SU-DHL-6 (cell line): ENCODE measurements at regions not wholly inside any gene's neighbourhood (a gene's known extent, or its start where the extent isn't known, plus 50 kb on each side); places are given as distances from the start of the nearest gene placed in this dataset.
"Not testable (repeated sequence)": the region's sequence is repeated elsewhere in the genome, so short reads cannot be mapped to it uniquely, and the experiment has no call there.

ENCODE experiments used
- EZH2phosphoT487 ChIP-seq: fragments of 200-600 bp; sonication (generic), shearing (Covaris generic); conservative IDR thresholded peaks from 2 replicates; pipeline ENCODE4 v1.6.1; 2018; ENCODE audit warnings: mild to moderate bottlenecking, antibody characterized with exemption, low read length, moderate library complexity, mixed read lengths
- TF ChIP-seq, protein P1 (sequence below): fragments of 200-600 bp; sonication (generic); IDR thresholded peaks from one replicate; pipeline ENCODE4 v1.5.1; 2017; ENCODE audit warnings: antibody characterized with exemption, mild to moderate bottlenecking, low read length, moderate library complexity; ENCODE audit not compliant: insufficient read depth, poor library complexity, severe bottlenecking

DNA sequence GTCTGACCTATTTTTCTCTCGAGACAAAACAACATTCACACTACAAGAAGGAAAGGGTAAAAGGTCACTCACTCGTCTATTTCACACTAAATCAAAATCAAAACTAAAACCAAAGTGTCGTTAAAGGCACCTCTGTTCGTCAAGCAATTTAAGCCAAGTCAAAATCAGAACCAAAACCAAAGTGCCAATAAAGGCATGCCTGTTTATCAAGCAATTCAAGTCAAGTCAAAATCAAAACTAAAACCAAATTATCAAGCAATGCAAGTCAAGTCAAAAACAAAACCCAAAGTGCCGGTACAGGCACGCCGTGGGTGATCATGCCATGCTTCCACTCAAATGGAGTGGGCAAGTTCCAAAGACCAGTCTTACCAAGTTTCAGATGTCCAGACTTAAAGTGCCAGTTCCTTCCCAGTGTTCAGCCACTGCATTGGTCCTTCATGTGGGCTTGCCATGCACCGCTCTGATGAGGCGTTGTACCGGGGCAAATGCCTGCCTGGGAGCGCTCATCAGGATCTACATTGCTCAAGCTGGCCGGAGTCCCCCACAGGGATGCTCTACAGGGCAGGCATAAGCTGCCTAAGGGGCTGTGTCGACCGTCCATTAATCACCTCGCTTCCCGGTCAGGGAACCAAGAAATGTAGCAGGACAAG lies 55.1 kb upstream of the RBMX start:
- TF ChIP-seq, protein P1, sequence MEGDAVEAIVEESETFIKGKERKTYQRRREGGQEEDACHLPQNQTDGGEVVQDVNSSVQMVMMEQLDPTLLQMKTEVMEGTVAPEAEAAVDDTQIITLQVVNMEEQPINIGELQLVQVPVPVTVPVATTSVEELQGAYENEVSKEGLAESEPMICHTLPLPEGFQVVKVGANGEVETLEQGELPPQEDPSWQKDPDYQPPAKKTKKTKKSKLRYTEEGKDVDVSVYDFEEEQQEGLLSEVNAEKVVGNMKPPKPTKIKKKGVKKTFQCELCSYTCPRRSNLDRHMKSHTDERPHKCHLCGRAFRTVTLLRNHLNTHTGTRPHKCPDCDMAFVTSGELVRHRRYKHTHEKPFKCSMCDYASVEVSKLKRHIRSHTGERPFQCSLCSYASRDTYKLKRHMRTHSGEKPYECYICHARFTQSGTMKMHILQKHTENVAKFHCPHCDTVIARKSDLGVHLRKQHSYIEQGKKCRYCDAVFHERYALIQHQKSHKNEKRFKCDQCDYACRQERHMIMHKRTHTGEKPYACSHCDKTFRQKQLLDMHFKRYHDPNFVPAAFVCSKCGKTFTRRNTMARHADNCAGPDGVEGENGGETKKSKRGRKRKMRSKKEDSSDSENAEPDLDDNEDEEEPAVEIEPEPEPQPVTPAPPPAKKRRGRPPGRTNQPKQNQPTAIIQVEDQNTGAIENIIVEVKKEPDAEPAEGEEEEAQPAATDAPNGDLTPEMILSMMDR, result not testable (repeated sequence)
- TF ChIP-seq EZH2phosphoT487, result not testable (repeated sequence)
